K562 (cell line): ENCODE measurements at regions not wholly inside any gene's neighbourhood (a gene's known extent, or its start where the extent isn't known, plus 50 kb on each side); places are given as distances from the start of the nearest gene placed in this dataset.

Experiments
- ATAC-seq: fragments of 200-7000 bp; cut with Tn5 transposase; 3 replicates; pipeline ENCODE4 v1.9.1; 2020; ENCODE audit warnings: moderate library complexity
- BruUV-seq: library from RNA; stranded (reverse); fragments of 400-500 nt; replicated peaks from 2 replicates; lab custom pipeline; 2021; lab: Mats Ljungman, UMichigan
- CTCF ChIA-PET: fragments of 300-600 bp; formaldehyde crosslinking; extraction: SDS; loops from one replicate; lab custom pipeline; 2021; ENCODE audit warnings: low intra/inter-chr PET ratio; lab: Yijun Ruan, JAX
- POLR2A ChIA-PET: fragments of 300-600, 350-650 bp; sonication (Branson Sonifier 250); formaldehyde crosslinking; extraction: SDS; loops from one replicate; lab custom pipeline; 2021; ENCODE audit warnings: antibody characterized with exemption, inconsistent platforms; lab: Yijun Ruan, JAX
- DNase-seq, 4 experiments: peaks; one replicate each; pipeline versions ENCODE4 v3.0.0 to v3.0.0-alpha.2; 2011 to 2018; ENCODE audit warnings: low spot score in 3 of 4, mixed read lengths in 3 of 4; ENCODE audit errors: extremely low read depth in 1 of 4
- FAIRE-seq: peaks from 2 replicates; lab custom pipeline; 2011; peaks lifted over from hg19 to GRCh38; lab: Jason Lieb, UNC
- H2AFZ ChIP-seq: 2 replicates; pipeline ENCODE4 v1.6.0; 2011; ENCODE audit warnings: low read depth, low read length, control low read depth, inconsistent platforms
- H3K27ac ChIP-seq: fragments of 200-600 bp; 3 replicates; pipeline ENCODE4 v1.8.0; 2011; ENCODE audit warnings: low read depth, mild to moderate bottlenecking, control low read depth, inconsistent platforms, low read length, moderate library complexity, mixed read lengths; ENCODE audit errors: extremely low read depth
- H3K27me3 ChIP-seq, 2 experiments: fragments of 300-600 bp in 1 of 2; 2 replicates in 1 of 2; 3 replicates in 1 of 2; pipeline versions ENCODE4 v1.6.0 to v1.8.0; 2011; ENCODE audit warnings: inconsistent platforms in 2 of 2, low read length in 2 of 2, mild to moderate bottlenecking in 1 of 2, mixed read lengths in 1 of 2, moderate library complexity in 1 of 2; ENCODE audit not compliant: control insufficient read depth in 2 of 2, insufficient read depth in 2 of 2
- H3K36me3 ChIP-seq: fragments of 300-600 bp; 3 replicates; pipeline ENCODE4 v1.8.0; 2011; ENCODE audit warnings: mild to moderate bottlenecking, low read length, inconsistent platforms; ENCODE audit not compliant: control insufficient read depth, insufficient read depth
- H3K4me1 ChIP-seq, 2 experiments: fragments of 200-600 bp in 1 of 2; replicated peaks in 1 of 2; 2 replicates in 1 of 2; 3 replicates in 1 of 2; pipeline versions ENCODE4 v1.5.1 to v1.8.0; 2011; ENCODE audit warnings: inconsistent platforms in 2 of 2, low read length in 2 of 2, mild to moderate bottlenecking in 1 of 2, mixed read lengths in 1 of 2, moderate library complexity in 1 of 2; ENCODE audit not compliant: control insufficient read depth in 2 of 2, insufficient read depth in 2 of 2
- H3K4me2 ChIP-seq: 2 replicates; pipeline ENCODE4 v1.6.1; 2011; ENCODE audit warnings: low read length, control low read depth, inconsistent platforms, mixed read lengths; ENCODE audit not compliant: insufficient read depth
- H3K4me3 ChIP-seq: fragments of 200-600 bp; sonication (generic), shearing (Covaris generic); 2 replicates; pipeline ENCODE4 v1.5.1; 2016; ENCODE audit warnings: control low read depth, inconsistent platforms
- H3K79me2 ChIP-seq: fragments of 200-600 bp; 3 replicates; pipeline ENCODE4 v1.8.0; 2011; ENCODE audit warnings: low read length, inconsistent platforms; ENCODE audit not compliant: control insufficient read depth, insufficient read depth
- H3K9ac ChIP-seq, 2 experiments: 2 replicates each; pipeline versions ENCODE4 v1.6.0 to v1.6.1; 2011; ENCODE audit warnings: low read depth in 2 of 2, low read length in 2 of 2, control low read depth in 1 of 2, inconsistent platforms in 1 of 2, mild to moderate bottlenecking in 1 of 2, mixed read lengths in 1 of 2; ENCODE audit not compliant: insufficient read depth in 1 of 2
- H3K9me1 ChIP-seq: one replicate; pipeline ENCODE4 v1.6.0; 2011; ENCODE audit warnings: inconsistent platforms, mild to moderate bottlenecking, low read length, moderate library complexity; ENCODE audit not compliant: control insufficient read depth, insufficient read depth
- H3K9me3 ChIP-seq: replicated peaks from 2 replicates; pipeline ENCODE4 v1.5.1; 2011; ENCODE audit warnings: low read depth, low read length, inconsistent platforms; ENCODE audit not compliant: control insufficient read depth, insufficient read depth
- H4K20me1 ChIP-seq: replicated peaks from 2 replicates; pipeline ENCODE4 v1.6.1; 2011; ENCODE audit warnings: low read length, inconsistent platforms, mixed read lengths; ENCODE audit not compliant: control insufficient read depth, insufficient read depth
- BCLAF1 ChIP-seq, 2 experiments: fragments of 450-650 bp in 1 of 2; IDR thresholded peaks; 2 replicates each; pipeline ENCODE4 v1.6.1; 2011 to 2017; ENCODE audit warnings: low read depth in 2 of 2, antibody characterized with exemption in 1 of 2, borderline replicate concordance in 1 of 2, low read length in 1 of 2, mild to moderate bottlenecking in 1 of 2, mixed read lengths in 1 of 2; ENCODE audit not compliant: control insufficient read depth in 1 of 2
- ESRRB ChIP-seq: fragments of 250-450 bp; sonication (Bioruptor Pico); IDR thresholded peaks from 2 replicates; pipeline ENCODE4 v1.5.0; 2020; ENCODE audit warnings: mild to moderate bottlenecking, moderate library complexity, borderline replicate concordance
- FOXK2 ChIP-seq, 2 experiments: fragments of 450-650 bp; IDR thresholded peaks in 1 of 2; conservative IDR thresholded peaks in 1 of 2; 2 replicates each; pipeline ENCODE4 v1.6.1; 2016; ENCODE audit warnings: low read depth in 2 of 2, mild to moderate bottlenecking in 1 of 2
- MTA1 ChIP-seq: fragments of 450-650 bp; IDR thresholded peaks from 2 replicates; pipeline ENCODE4 v1.6.1; 2017; ENCODE audit warnings: borderline replicate concordance
- NR0B1 ChIP-seq: fragments of 450-650 bp; IDR thresholded peaks from one replicate; pipeline ENCODE4 v1.6.1; 2018; ENCODE audit warnings: mild to moderate bottlenecking, moderate library complexity; ENCODE audit not compliant: partially characterized antibody
- NR2C2 ChIP-seq, 2 experiments: fragments of 200-800 bp in 1 of 2; sonication (Bioruptor generic) in 1 of 2; sonication (generic) in 1 of 2; formaldehyde crosslinking in 1 of 2; IDR thresholded peaks; 2 replicates each; pipeline versions ENCODE4 v1.6.1 to v1.8.0; 2016 to 2022; ENCODE audit warnings: mild to moderate bottlenecking in 1 of 2, missing compliant biosample characterization in 1 of 2, missing genetic modification characterization in 1 of 2, missing genetic modification reagents in 1 of 2
- POLR2A ChIP-seq: fragments of 450-650 bp; conservative IDR thresholded peaks from 2 replicates; pipeline ENCODE4 v1.6.1; 2016
- PTRF ChIP-seq: fragments of 450-650 bp; IDR thresholded peaks from 2 replicates; pipeline ENCODE4 v1.6.1; 2016; ENCODE audit warnings: mild to moderate bottlenecking, missing genetic modification characterization, missing compliant biosample characterization
- PYGO2 ChIP-seq: fragments of 450-650 bp; IDR thresholded peaks from 2 replicates; pipeline ENCODE4 v1.6.1; 2016; ENCODE audit warnings: mild to moderate bottlenecking, missing genetic modification characterization, moderate library complexity, missing compliant biosample characterization
- TAF9B ChIP-seq: fragments of 450-650 bp; IDR thresholded peaks from 2 replicates; pipeline ENCODE4 v1.6.1; 2018; ENCODE audit warnings: mild to moderate bottlenecking; ENCODE audit not compliant: partially characterized antibody
- ZFP1 ChIP-seq: fragments of 450-650 bp; formaldehyde crosslinking; IDR thresholded peaks from 2 replicates; pipeline ENCODE4 v1.4.0; 2020; ENCODE audit warnings: mild to moderate bottlenecking, mixed read lengths
- ZNF445 ChIP-seq: fragments of 250-450 bp; sonication (Bioruptor Pico); IDR thresholded peaks from 2 replicates; pipeline ENCODE4 v1.4.0; 2020; ENCODE audit warnings: low read depth, mild to moderate bottlenecking, moderate library complexity
- ZNF76 ChIP-seq: fragments of 250-450 bp; sonication (Bioruptor Pico); IDR thresholded peaks from 2 replicates; pipeline ENCODE4 v1.4.0; 2020; ENCODE audit warnings: mild to moderate bottlenecking, moderate library complexity, borderline replicate concordance
- WGBS: fragments of 100-300 bp; shearing (Covaris generic); methylation state at CpG from one replicate; pipeline ENCODE4 v1.1.6; 2016; ENCODE audit warnings: low coverage, mixed read lengths; ENCODE audit not compliant: insufficient coverage; ENCODE audit errors: missing lambda C conversion rate; 5-methylcytosine and 5-hydroxymethylcytosine counted together
- in situ Hi-C: fragments of 300-500 bp; cut with MboI; formaldehyde crosslinking; loops from 4 replicates; pipeline ENCODE4 v1.15.0; 2018; ENCODE audit warnings: inconsistent platforms, mixed read lengths
- intact Hi-C: fragments of 100-400 bp; cut with micrococcal nuclease; formaldehyde crosslinking; loops from 2 replicates; pipeline ENCODE4 v1.14.2; 2022

DNA sequence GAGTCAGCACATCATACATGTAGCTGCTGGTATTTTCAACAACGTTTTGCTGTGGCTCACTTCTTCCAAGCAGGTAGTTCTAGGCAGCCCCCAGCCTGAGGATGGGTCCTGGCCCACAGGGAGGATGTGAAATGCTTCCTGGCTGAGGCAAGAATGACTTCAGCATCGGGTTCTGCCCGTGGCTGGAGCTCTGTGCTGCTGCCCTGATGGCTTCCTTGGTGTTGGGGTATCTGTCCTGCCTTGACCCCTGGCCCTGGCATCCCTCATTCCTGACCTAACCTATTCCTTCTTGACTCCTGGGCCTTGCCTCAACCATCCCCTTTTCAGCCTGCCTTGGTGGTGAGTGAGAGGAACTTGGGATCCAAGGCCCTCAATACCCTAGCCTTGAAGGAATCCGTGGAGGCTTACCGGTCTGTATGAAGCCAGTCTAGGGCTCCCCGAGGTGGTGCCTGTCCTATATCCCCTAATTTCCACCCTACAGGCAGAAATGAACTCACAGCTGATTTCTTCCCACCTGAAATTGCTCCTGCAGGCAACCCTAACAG is 300.6 kb downstream of the TLE3 start:
- Histone ChIP-seq H3K4me3 (no peak overlapping the region), H3K4me1 (no peaks in the 10 kb centered on the region), H3K9me3 (no peaks in the 10 kb centered on the region), H3K27me3 (peaks cover 4 to 17% of the 10 kb centered on the region in 2 experiments; a peak in 3 of 5 replicates), H4K20me1 (peaks cover 3% of the 10 kb centered on the region; the same call in 1 of the 2 replicates), H3K36me3 (no peaks in the 10 kb centered on the region), H2AFZ (no peak overlapping the region), H3K27ac (no peak overlapping the region), H3K79me2 (no peaks in the 10 kb centered on the region), H3K9ac (no peak overlapping the region), H3K9me1 (no peaks in the 10 kb centered on the region), H3K4me2 (no peak overlapping the region)
- no peak for TF ChIP-seq MTA1
- no peak for TF ChIP-seq NR2C2 (CRISPR knock-in tag; IDR thresholded peaks at IDR 0.05)
- TF ChIP-seq NR2C2 (tag; IDR thresholded peaks at IDR 0.05): no peak
- no peak for TF ChIP-seq ZNF76 (CRISPR knock-in tag)
- no peak for TF ChIP-seq PYGO2 (tag)
- no peak for TF ChIP-seq ZFP1 (CRISPR knock-in tag)
- no peak for TF ChIP-seq ZNF445 (CRISPR knock-in tag)
- TF ChIP-seq TAF9B: no peak
- TF ChIP-seq FOXK2 (conservative IDR thresholded peaks at IDR 0.05 in 1 of 2, IDR thresholded peaks at IDR 0.05 in 1 of 2; ENCODE audit: low read depth in 2 of 2): no peak
- no peak for TF ChIP-seq ESRRB (CRISPR knock-in tag)
- TF ChIP-seq PTRF: no peak
- no peak for TF ChIP-seq NR0B1
- no peak for TF ChIP-seq POLR2A
- TF ChIP-seq BCLAF1 (IDR thresholded peaks at IDR 0.05; ENCODE audit: borderline replicate concordance in 1 of 2, control insufficient read depth in 1 of 2, low read depth in 2 of 2, low read length in 1 of 2): no peak
- CTCF ChIA-PET: no interaction called here
- no peak for DNase-seq
- POLR2A ChIA-PET: interaction anchor here (0.5 to 0.6 kb wide), 2 partner anchors 72 to 1843 kb away, joined by 3 read pairs; no protein-coding TSS in a partner anchor
- no TSS peak for BruUV-seq
- no peak for FAIRE-seq
- 0% methylated on average over 6 of the region's 6 CpGs for WGBS
- no peak for ATAC-seq
- intact Hi-C loops: no loop called here
- in situ Hi-C loops: no loop called here
